IMR-90 (cell line): ENCODE measurements at regions not wholly inside any gene's neighbourhood (a gene's known extent, or its start where the extent isn't known, plus 50 kb on each side); places are given as distances from the start of the nearest gene placed in this dataset.

Experiments used
- ATAC-seq: fragments of 200-7000 bp; cut with Tn5 transposase; 2 replicates; pipeline ENCODE4 v1.9.1; 2020; ENCODE audit warnings: low read depth, mild to moderate bottlenecking, moderate library complexity
- BruUV-seq: library from RNA; stranded (reverse); fragments of 400-500 nt; replicated peaks from 2 replicates; lab custom pipeline; 2021; lab: Mats Ljungman, UMichigan
- CTCF ChIA-PET: fragments of 300-600 bp; formaldehyde crosslinking; extraction: SDS; loops from one replicate; lab custom pipeline; 2021; ENCODE audit warnings: antibody characterized with exemption; lab: Yijun Ruan, JAX
- POLR2A ChIA-PET: fragments of 300-600 bp; sonication (Branson Sonifier 250); formaldehyde crosslinking; loops from one replicate; lab custom pipeline; 2022; ENCODE audit warnings: antibody characterized with exemption; ENCODE audit not compliant: unreplicated experiment; lab: Charles Lee
- DNase-seq: peaks from one replicate; pipeline ENCODE4 v3.0.0; 2013
- H2AFZ ChIP-seq: replicated peaks from 2 replicates; pipeline ENCODE3; 2013; ENCODE audit warnings: low read length, mild to moderate bottlenecking; ENCODE audit not compliant: poor library complexity
- H2AK5ac ChIP-seq: 2 replicates; pipeline ENCODE4 v1.6.1; 2013; ENCODE audit warnings: low read depth, low read length, inconsistent platforms
- H2AK9ac ChIP-seq: replicated peaks from 2 replicates; pipeline ENCODE3; 2013; ENCODE audit warnings: mild to moderate bottlenecking, low read depth, low read length, moderate library complexity; ENCODE audit not compliant: poor library complexity
- H2BK120ac ChIP-seq: 2 replicates; pipeline ENCODE4 v1.6.1; 2013; ENCODE audit warnings: low read depth, low read length, inconsistent platforms
- H2BK15ac ChIP-seq: 3 replicates; pipeline ENCODE4 v1.6.1; 2013; ENCODE audit warnings: low read depth, low read length, inconsistent platforms
- H2BK20ac ChIP-seq: 2 replicates; pipeline ENCODE4 v1.6.1; 2013; ENCODE audit warnings: low read depth, mild to moderate bottlenecking, inconsistent platforms, low read length, moderate library complexity
- H2BK5ac ChIP-seq: 2 replicates; pipeline ENCODE4 v1.6.1; 2013; ENCODE audit warnings: mild to moderate bottlenecking, low read depth, low read length, inconsistent platforms; ENCODE audit not compliant: poor library complexity, severe bottlenecking
- H3K14ac ChIP-seq: replicated peaks from 2 replicates; pipeline ENCODE4 v1.6.1; 2013; ENCODE audit warnings: low read depth, low read length, inconsistent platforms
- H3K18ac ChIP-seq: 2 replicates; pipeline ENCODE4 v1.6.1; 2013; ENCODE audit warnings: low read depth, low read length, control low read depth
- H3K23ac ChIP-seq: 2 replicates; pipeline ENCODE4 v1.6.1; 2013; ENCODE audit warnings: low read depth, low read length, inconsistent platforms
- H3K27ac ChIP-seq: 2 replicates; pipeline ENCODE4 v1.5.1; 2013; ENCODE audit warnings: mild to moderate bottlenecking, control low read depth, low read length; ENCODE audit not compliant: insufficient read depth
- H3K27me3 ChIP-seq: 2 replicates; pipeline ENCODE4 v1.6.1; 2013; ENCODE audit warnings: low read length; ENCODE audit not compliant: control insufficient read depth, insufficient read depth
- H3K36me3 ChIP-seq: 2 replicates; pipeline ENCODE4 v1.6.1; 2013; ENCODE audit warnings: low read length, mixed read lengths; ENCODE audit not compliant: control insufficient read depth, insufficient read depth
- H3K4ac ChIP-seq: 2 replicates; pipeline ENCODE4 v1.6.1; 2013; ENCODE audit warnings: low read depth, low read length, inconsistent platforms
- H3K4me1 ChIP-seq: 2 replicates; pipeline ENCODE4 v1.6.1; 2013; ENCODE audit warnings: low read length, mixed read lengths; ENCODE audit not compliant: control insufficient read depth, insufficient read depth
- H3K4me2 ChIP-seq: 2 replicates; pipeline ENCODE4 v1.6.1; 2013; ENCODE audit warnings: low read depth, mild to moderate bottlenecking, control low read depth, low read length, moderate library complexity
- H3K4me3 ChIP-seq: 2 replicates; pipeline ENCODE4 v1.5.1; 2013; ENCODE audit warnings: low read depth, mild to moderate bottlenecking, control low read depth, low read length, moderate library complexity; ENCODE audit not compliant: insufficient read depth
- H3K56ac ChIP-seq: 2 replicates; pipeline ENCODE4 v1.6.1; 2013; ENCODE audit warnings: low read length, inconsistent platforms; ENCODE audit not compliant: insufficient read depth; ENCODE audit errors: extremely low read depth
- H3K79me1 ChIP-seq, 2 experiments: 2 replicates each; pipeline ENCODE4 v1.6.1; 2013; ENCODE audit warnings: low read length in 2 of 2, inconsistent platforms in 1 of 2, low read depth in 1 of 2
- H3K9ac ChIP-seq: 2 replicates; pipeline ENCODE4 v1.6.1; 2013; ENCODE audit warnings: low read depth, low read length, control low read depth
- H3K9me1 ChIP-seq: 2 replicates; pipeline ENCODE4 v1.6.1; 2013; ENCODE audit warnings: low read length, inconsistent platforms; ENCODE audit not compliant: insufficient read depth
- H3K9me3 ChIP-seq: 2 replicates; pipeline ENCODE4 v1.6.1; 2013; ENCODE audit warnings: low read length; ENCODE audit not compliant: control insufficient read depth, insufficient read depth
- H4K20me1 ChIP-seq: 2 replicates; pipeline ENCODE4 v1.6.1; 2013; ENCODE audit warnings: low read length, inconsistent platforms; ENCODE audit not compliant: insufficient read depth
- H4K5ac ChIP-seq: 2 replicates; pipeline ENCODE4 v1.6.1; 2013; ENCODE audit warnings: mild to moderate bottlenecking, low read depth, low read length, control low read depth
- H4K8ac ChIP-seq, 2 experiments: 2 replicates each; pipeline ENCODE4 v1.6.1; 2013; ENCODE audit warnings: low read depth in 2 of 2, low read length in 2 of 2, control low read depth in 1 of 2, inconsistent platforms in 1 of 2
- H4K91ac ChIP-seq: 2 replicates; pipeline ENCODE4 v1.6.1; 2013; ENCODE audit warnings: low read depth, low read length, inconsistent platforms; ENCODE audit not compliant: insufficient read depth
- BHLHE40 ChIP-seq: fragments of 150-350 bp; IDR thresholded peaks from 2 replicates; pipeline ENCODE4 v1.6.1; 2016; ENCODE audit warnings: mild to moderate bottlenecking, low read depth, low read length
- CEBPB ChIP-seq: IDR thresholded peaks from 2 replicates; pipeline ENCODE4 v1.6.1; 2012; ENCODE audit warnings: low read depth, low read length, improper control_type of control experiment
- CHD1 ChIP-seq: IDR thresholded peaks from 2 replicates; pipeline ENCODE4 v1.6.1; 2012; ENCODE audit warnings: low read depth, low read length, improper control_type of control experiment
- CTCF ChIP-seq: conservative IDR thresholded peaks from 2 replicates; pipeline ENCODE4 v1.5.1; 2012; ENCODE audit warnings: mild to moderate bottlenecking, low read depth, low read length, improper control_type of control experiment
- ELK1 ChIP-seq: fragments of 150-350 bp; IDR thresholded peaks from 2 replicates; pipeline ENCODE4 v1.6.1; 2016; ENCODE audit warnings: low read depth, mild to moderate bottlenecking, low read length, moderate library complexity, borderline replicate concordance
- FOS ChIP-seq: fragments of 150-350 bp; IDR thresholded peaks from 2 replicates; pipeline ENCODE4 v1.6.1; 2016; ENCODE audit warnings: low read depth, low read length
- MAFK ChIP-seq: IDR thresholded peaks from 2 replicates; pipeline ENCODE4 v1.6.1; 2012; ENCODE audit warnings: low read depth, low read length, improper control_type of control experiment
- MAZ ChIP-seq: IDR thresholded peaks from 2 replicates; pipeline ENCODE4 v1.6.1; 2012; ENCODE audit warnings: low read depth, mild to moderate bottlenecking, low read length, improper control_type of control experiment, moderate library complexity, borderline replicate concordance
- MXI1 ChIP-seq: IDR thresholded peaks from 2 replicates; pipeline ENCODE4 v1.6.1; 2012; ENCODE audit warnings: low read depth, mild to moderate bottlenecking, low read length, moderate library complexity, borderline replicate concordance
- NFE2L2 ChIP-seq: fragments of 150-350 bp; IDR thresholded peaks from 2 replicates; pipeline ENCODE4 v1.6.1; 2016; ENCODE audit warnings: low read depth, mild to moderate bottlenecking, low read length
- POLR2A ChIP-seq: IDR thresholded peaks from 2 replicates; pipeline ENCODE4 v1.6.1; 2012; ENCODE audit warnings: mild to moderate bottlenecking, low read depth, low read length
- RAD21 ChIP-seq: IDR thresholded peaks from 2 replicates; pipeline ENCODE4 v1.6.1; 2012; ENCODE audit warnings: low read length, improper control_type of control experiment
- RCOR1 ChIP-seq: IDR thresholded peaks from 2 replicates; pipeline ENCODE4 v1.6.1; 2012; ENCODE audit warnings: mild to moderate bottlenecking, low read length, improper control_type of control experiment; ENCODE audit not compliant: insufficient replicate concordance
- RFX5 ChIP-seq: IDR thresholded peaks from 2 replicates; pipeline ENCODE4 v1.8.0; 2012; ENCODE audit warnings: low read depth, mild to moderate bottlenecking, low read length, moderate library complexity
- SMC3 ChIP-seq: fragments of 150-350 bp; IDR thresholded peaks from 2 replicates; pipeline ENCODE4 v1.6.1; 2016; ENCODE audit warnings: low read depth, mild to moderate bottlenecking, antibody characterized with exemption, low read length, moderate library complexity
- USF2 ChIP-seq: fragments of 150-350 bp; IDR thresholded peaks from 2 replicates; pipeline ENCODE4 v1.6.1; 2017; ENCODE audit warnings: mild to moderate bottlenecking, antibody characterized with exemption, low read length, low read depth
- dilution Hi-C: fragments of 300-500 bp; cut with HindIII; formaldehyde crosslinking; loops from one replicate; pipeline ENCODE4 v1.14.3; 2018; ENCODE audit warnings: low sequenced_read_pairs; ENCODE audit not compliant: unreplicated experiment
- in situ Hi-C: fragments of 300-500 bp; cut with MboI; formaldehyde crosslinking; loops from 3 replicates; pipeline ENCODE4 v1.14.3; 2019; ENCODE audit warnings: low sequenced_read_pairs, inconsistent platforms, mixed read lengths
- intact Hi-C: fragments of 100-400 bp; cut with micrococcal nuclease; formaldehyde crosslinking; loops from 2 replicates; pipeline ENCODE4 v1.10.0; 2022

- Histone ChIP-seq H2BK5ac (no peak overlapping the region), H3K4me3 (no peak overlapping the region), H3K9me1 (no peaks in the 10 kb centered on the region), H4K20me1 (no peaks in the 10 kb centered on the region), H4K91ac (no peak overlapping the region), H2BK15ac (no peak overlapping the region), H2BK20ac (no peak overlapping the region), H3K9ac (no peak overlapping the region), H2AK9ac (no peak overlapping the region), H2AK5ac (no peak overlapping the region), H3K27me3 (no peaks in the 10 kb centered on the region), H3K14ac (no peak overlapping the region), H3K56ac (no peak overlapping the region), H3K4me1 (no peaks in the 10 kb centered on the region), H3K27ac (no peak overlapping the region), H4K5ac (no peak overlapping the region), H3K4ac (no peak overlapping the region), H3K9me3 (no peaks in the 10 kb centered on the region), H3K18ac (no peak overlapping the region), H3K4me2 (no peak overlapping the region), H3K23ac (no peak overlapping the region), H4K8ac (no peak overlapping the region), H2AFZ (no peak overlapping the region), H3K79me1 (no peaks in the 10 kb centered on the region), H2BK120ac (no peak overlapping the region), H3K36me3 (no peaks in the 10 kb centered on the region)
- TF ChIP-seq RFX5 (no peak), CHD1 (no peak), FOS (no peak), CTCF (no peak), MAZ (no peak), RAD21 (no peak), RCOR1 (no peak), USF2 (no peak), SMC3 (no peak), MXI1 (no peak), BHLHE40 (no peak), POLR2A (no peak), CEBPB (no peak), MAFK (no peak), ELK1 (no peak), NFE2L2 (no peak)
- dilution Hi-C loops: no loop called here
- CTCF ChIA-PET: no interaction called here
- ATAC-seq (no peak), DNase-seq (no peak)
- no TSS peak for BruUV-seq
- intact Hi-C loops: no loop called here
- in situ Hi-C loops: no loop called here
- POLR2A ChIA-PET: no interaction called here
Observed at GRCh38 chr3:103009609-103010008, 574.8 kb downstream of the ZPLD1 start.
